Liver (tissue), 3 donors: ENCODE measurements at regions not wholly inside any gene's neighbourhood (a gene's known extent, or its start where the extent isn't known, plus 50 kb on each side); places are given as distances from the start of the nearest gene placed in this dataset.

Experiments
- ATF3 ChIP-seq: IDR thresholded peaks from 2 replicates; pipeline ENCODE4 v1.6.1; 2016; ENCODE audit warnings: antibody characterized with exemption
- CTCF ChIP-seq: fragments of 150-350 bp; IDR thresholded peaks from 2 replicates; pipeline ENCODE4 v1.5.1; 2017; ENCODE audit warnings: improper control_type of control experiment, low read depth, low read length; ENCODE audit not compliant: missing input control
- EGR1 ChIP-seq, 2 donors: IDR thresholded peaks; 2 replicates each; pipeline ENCODE4 v1.6.1; 2016 to 2018; ENCODE audit warnings: antibody characterized with exemption in 2 of 2, low read depth in 2 of 2
- FOXA1 ChIP-seq: IDR thresholded peaks from 2 replicates; pipeline ENCODE4 v1.6.1; 2016; ENCODE audit warnings: antibody characterized with exemption
- GABPA ChIP-seq, 2 donors: IDR thresholded peaks in 1 of 2; conservative IDR thresholded peaks in 1 of 2; 2 replicates each; pipeline ENCODE4 v1.6.1; 2016; ENCODE audit warnings: antibody characterized with exemption in 2 of 2, mild to moderate bottlenecking in 1 of 2, moderate library complexity in 1 of 2
- HNF4G ChIP-seq: IDR thresholded peaks from 2 replicates; pipeline ENCODE4 v1.6.1; 2016; ENCODE audit warnings: antibody characterized with exemption
- JUND ChIP-seq, 2 donors: IDR thresholded peaks; 2 replicates each; pipeline ENCODE4 v1.6.1; 2016; ENCODE audit warnings: antibody characterized with exemption in 2 of 2
- MAX ChIP-seq: IDR thresholded peaks from 2 replicates; pipeline ENCODE4 v1.6.1; 2016; ENCODE audit warnings: antibody characterized with exemption
- REST ChIP-seq: IDR thresholded peaks from 2 replicates; pipeline ENCODE4 v1.6.1; 2016; ENCODE audit warnings: antibody characterized with exemption, mild to moderate bottlenecking
- RXRA ChIP-seq, 2 donors: IDR thresholded peaks; 2 replicates each; pipeline ENCODE4 v1.6.1; 2017 to 2018; ENCODE audit warnings: antibody characterized with exemption in 2 of 2, mild to moderate bottlenecking in 1 of 2
- SP1 ChIP-seq: IDR thresholded peaks from 2 replicates; pipeline ENCODE4 v1.6.1; 2018; ENCODE audit warnings: antibody characterized with exemption, mild to moderate bottlenecking
- TAF1 ChIP-seq: conservative IDR thresholded peaks from 2 replicates; pipeline ENCODE4 v1.6.1; 2016; ENCODE audit warnings: antibody characterized with exemption, mild to moderate bottlenecking
- YY1 ChIP-seq: IDR thresholded peaks from 2 replicates; pipeline ENCODE4 v1.6.1; 2016; ENCODE audit warnings: antibody characterized with exemption, mild to moderate bottlenecking
- donor health status: healthy.
- donor health status: healthy.

- TF ChIP-seq CTCF: no peak
- no peak for TF ChIP-seq FOXA1
- no peak for TF ChIP-seq RXRA (IDR thresholded peaks at IDR 0.05)
- TF ChIP-seq REST: no peak
- no peak for TF ChIP-seq GABPA (IDR thresholded peaks at IDR 0.05 in 1 of 2, conservative IDR thresholded peaks at IDR 0.05 in 1 of 2)
- no peak for TF ChIP-seq YY1
- no peak for TF ChIP-seq MAX
- TF ChIP-seq SP1: no peak
- no peak for TF ChIP-seq HNF4G
- no peak for TF ChIP-seq TAF1
- no peak for TF ChIP-seq JUND (IDR thresholded peaks at IDR 0.05)
- TF ChIP-seq ATF3: no peak
- TF ChIP-seq EGR1 (IDR thresholded peaks at IDR 0.05; ENCODE audit: low read depth in 2 of 2): no peak
Observed at GRCh38 chr20:60206259-60206658, 248.0 kb downstream of the CDH26 start.
